ENCODE measurements at regions not wholly inside any gene's neighbourhood (a gene's known extent, or its start where the extent isn't known, plus 50 kb on each side); places are given as distances from the start of the nearest gene placed in this dataset.
"Not testable (repeated sequence)": the region's sequence is repeated elsewhere in the genome, so short reads cannot be mapped to it uniquely, and the experiment has no call there.

- FAIRE-seq: no peak
Observed at GRCh38 chrX:111041018-111041462, 55.0 kb upstream of the PAK3 start.

GRCh38 chrX:111040377-111041017 is 55.5 kb upstream of the PAK3 start:
- FAIRE-seq: no peak

GRCh38 chrX:111039606-111040005 is 56.4 kb upstream of the PAK3 start:
- no peak for FAIRE-seq

- no peak for FAIRE-seq
Observed at GRCh38 chrX:111035991-111036390, 60.0 kb upstream of the PAK3 start.

GRCh38 chrX:111035256-111035655 is 60.7 kb upstream of the PAK3 start:
- FAIRE-seq: no peak

- not testable (repeated sequence) for FAIRE-seq
Observed at GRCh38 chrX:111022998-111023397, 73.0 kb upstream of the PAK3 start.

GRCh38 chrX:111020283-111020682 is 75.7 kb upstream of the PAK3 start:
- FAIRE-seq: no peak

- no peak for FAIRE-seq
Observed at GRCh38 chrX:111013778-111014455, 82.1 kb upstream of the PAK3 start.

- FAIRE-seq: no peak
Observed at GRCh38 chrX:111010111-111010510, 85.9 kb upstream of the PAK3 start.

- FAIRE-seq: no peak
Observed at GRCh38 chrX:111009256-111009655, 86.7 kb upstream of the PAK3 start.

- FAIRE-seq: no peak
Observed at GRCh38 chrX:111008126-111008525, 87.9 kb upstream of the PAK3 start.

GRCh38 chrX:111007238-111007637 is 88.8 kb upstream of the PAK3 start:
- no peak for FAIRE-seq

GRCh38 chrX:111006116-111006515 is 89.9 kb upstream of the PAK3 start:
- no peak for FAIRE-seq

GRCh38 chrX:111005166-111005565 is 90.8 kb upstream of the PAK3 start:
- no peak for FAIRE-seq

- no peak for FAIRE-seq
Observed at GRCh38 chrX:111003118-111003517, 92.9 kb upstream of the PAK3 start.

GRCh38 chrX:110992611-110993010 is 103.4 kb upstream of the PAK3 start:
- no peak for FAIRE-seq

GRCh38 chrX:110989869-110990268 is 106.1 kb upstream of the PAK3 start:
- FAIRE-seq: no peak

GRCh38 chrX:110989447-110989846 is 106.5 kb upstream of the PAK3 start:
- no peak for FAIRE-seq

- FAIRE-seq: no peak
Observed at GRCh38 chrX:110987292-110987691, 108.7 kb upstream of the PAK3 start.

- no peak for FAIRE-seq
Observed at GRCh38 chrX:110985470-110985869, 110.5 kb upstream of the PAK3 start.

- no peak for FAIRE-seq
Observed at GRCh38 chrX:110983024-110983423, 113.0 kb upstream of the PAK3 start.

- no peak for FAIRE-seq
Observed at GRCh38 chrX:110966839-110967238, 129.2 kb upstream of the PAK3 start.

- no peak for FAIRE-seq
Observed at GRCh38 chrX:110966091-110966454, 129.9 kb upstream of the PAK3 start.

- FAIRE-seq: no peak
Observed at GRCh38 chrX:110965409-110966090, 130.4 kb upstream of the PAK3 start.

Data from G401.6 (cell line).